ENCODE measurements at regions not wholly inside any gene's neighbourhood (a gene's known extent, or its start where the extent isn't known, plus 50 kb on each side); places are given as distances from the start of the nearest gene placed in this dataset.

DNA sequence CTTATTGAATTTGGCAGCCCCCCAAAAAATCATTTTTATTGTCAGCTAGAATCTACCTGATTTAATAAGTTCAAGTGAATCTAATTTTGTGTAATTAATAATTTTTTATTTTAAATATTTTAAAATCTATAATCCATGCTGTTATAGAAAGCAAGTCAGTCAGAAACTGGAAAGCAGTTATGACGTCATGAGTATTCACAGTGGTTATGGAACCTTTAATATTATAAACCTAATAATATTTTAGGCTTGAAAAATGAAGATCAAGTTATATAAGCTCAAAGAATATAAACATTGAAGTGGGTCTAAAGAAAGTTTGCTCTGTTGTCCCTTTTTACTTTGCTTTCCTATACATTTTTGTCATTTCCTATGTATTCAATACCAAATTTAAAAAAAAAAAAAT lies 1075.1 kb upstream of the EPHA7 start:
- no peak for DNase-seq (ENCODE audit: low read depth)
- H3K4me2 ChIP-seq (ENCODE audit: low read length): no peak overlapping the region
- H3K27me3 Mint-ChIP-seq (ENCODE audit: low read depth, unreplicated experiment): no peaks in the 10 kb centered on the region
- H3K79me2 ChIP-seq (ENCODE audit: insufficient read depth, low read length): no peaks in the 10 kb centered on the region
- no peak overlapping the region for H3K9ac ChIP-seq (ENCODE audit: low read length)
- no peak for TF ChIP-seq EZH2 (IDR thresholded peaks at IDR 0.05; ENCODE audit: insufficient read depth, low read length)
- TF ChIP-seq, protein P1, sequence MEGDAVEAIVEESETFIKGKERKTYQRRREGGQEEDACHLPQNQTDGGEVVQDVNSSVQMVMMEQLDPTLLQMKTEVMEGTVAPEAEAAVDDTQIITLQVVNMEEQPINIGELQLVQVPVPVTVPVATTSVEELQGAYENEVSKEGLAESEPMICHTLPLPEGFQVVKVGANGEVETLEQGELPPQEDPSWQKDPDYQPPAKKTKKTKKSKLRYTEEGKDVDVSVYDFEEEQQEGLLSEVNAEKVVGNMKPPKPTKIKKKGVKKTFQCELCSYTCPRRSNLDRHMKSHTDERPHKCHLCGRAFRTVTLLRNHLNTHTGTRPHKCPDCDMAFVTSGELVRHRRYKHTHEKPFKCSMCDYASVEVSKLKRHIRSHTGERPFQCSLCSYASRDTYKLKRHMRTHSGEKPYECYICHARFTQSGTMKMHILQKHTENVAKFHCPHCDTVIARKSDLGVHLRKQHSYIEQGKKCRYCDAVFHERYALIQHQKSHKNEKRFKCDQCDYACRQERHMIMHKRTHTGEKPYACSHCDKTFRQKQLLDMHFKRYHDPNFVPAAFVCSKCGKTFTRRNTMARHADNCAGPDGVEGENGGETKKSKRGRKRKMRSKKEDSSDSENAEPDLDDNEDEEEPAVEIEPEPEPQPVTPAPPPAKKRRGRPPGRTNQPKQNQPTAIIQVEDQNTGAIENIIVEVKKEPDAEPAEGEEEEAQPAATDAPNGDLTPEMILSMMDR (IDR thresholded peaks at IDR 0.05; ENCODE audit: insufficient read depth, low read depth, low read length): no peak
- no peak overlapping the region for H3K27ac Mint-ChIP-seq (ENCODE audit: unreplicated experiment)
- no peak for FAIRE-seq
- H4K20me1 ChIP-seq (ENCODE audit: insufficient read depth, low read length): no peaks in the 10 kb centered on the region
- no peak overlapping the region for H2AFZ ChIP-seq (ENCODE audit: low read depth, low read length)
- no peaks in the 10 kb centered on the region for H3K4me1 ChIP-seq (ENCODE audit: insufficient read depth, low read length)
- no peaks in the 10 kb centered on the region for H3K36me3 ChIP-seq (ENCODE audit: insufficient read depth, low read length)
- H3K9me3 ChIP-seq (ENCODE audit: insufficient read depth, low read depth, low read length): no peaks in the 10 kb centered on the region
- H3K9me3 Mint-ChIP-seq (ENCODE audit: unreplicated experiment): no peaks in the 10 kb centered on the region
- H3K4me1 Mint-ChIP-seq (ENCODE audit: low read depth, unreplicated experiment): no peaks in the 10 kb centered on the region
- no peak overlapping the region for H3K27ac ChIP-seq (ENCODE audit: low read depth, low read length)
- no peaks in the 10 kb centered on the region for H3K36me3 Mint-ChIP-seq (ENCODE audit: low read depth, unreplicated experiment)
- H3K4me3 ChIP-seq (ENCODE audit: insufficient read depth, low read depth, low read length): no peak overlapping the region
- H3K27me3 ChIP-seq (ENCODE audit: insufficient read depth, low read length): no peaks in the 10 kb centered on the region
- H3K4me3 Mint-ChIP-seq (ENCODE audit: unreplicated experiment): no peak overlapping the region

GRCh38 chr6:94487371-94487770 lies 1068.0 kb upstream of the EPHA7 start:
- Histone ChIP-seq H3K4me3 (ENCODE audit: insufficient read depth, low read depth, low read length) (no peak overlapping the region), H3K9ac (ENCODE audit: low read length) (no peak overlapping the region), H3K4me1 (ENCODE audit: insufficient read depth, low read length) (no peaks in the 10 kb centered on the region), H3K4me2 (ENCODE audit: low read length) (no peak overlapping the region), H3K27ac (ENCODE audit: low read depth, low read length) (no peak overlapping the region), H4K20me1 (ENCODE audit: insufficient read depth, low read length) (no peaks in the 10 kb centered on the region), H3K27me3 (ENCODE audit: insufficient read depth, low read length) (no peaks in the 10 kb centered on the region), H3K36me3 (ENCODE audit: insufficient read depth, low read length) (no peaks in the 10 kb centered on the region), H3K79me2 (ENCODE audit: insufficient read depth, low read length) (no peaks in the 10 kb centered on the region), H3K9me3 (ENCODE audit: insufficient read depth, low read depth, low read length) (no peaks in the 10 kb centered on the region), H2AFZ (ENCODE audit: low read depth, low read length) (no peak overlapping the region)
- H3K4me1 Mint-ChIP-seq (ENCODE audit: low read depth, unreplicated experiment): no peaks in the 10 kb centered on the region
- H3K27ac Mint-ChIP-seq (ENCODE audit: unreplicated experiment): no peak overlapping the region
- no peaks in the 10 kb centered on the region for H3K36me3 Mint-ChIP-seq (ENCODE audit: low read depth, unreplicated experiment)
- DNase-seq (ENCODE audit: low read depth) (no peak), FAIRE-seq (no peak)
- H3K4me3 Mint-ChIP-seq (ENCODE audit: unreplicated experiment): no peak overlapping the region
- H3K27me3 Mint-ChIP-seq (ENCODE audit: low read depth, unreplicated experiment): no peaks in the 10 kb centered on the region
- no peaks in the 10 kb centered on the region for H3K9me3 Mint-ChIP-seq (ENCODE audit: unreplicated experiment)
- TF ChIP-seq, protein P1 (IDR thresholded peaks at IDR 0.05; ENCODE audit: insufficient read depth, low read depth, low read length): no peak
- no peak for TF ChIP-seq EZH2 (IDR thresholded peaks at IDR 0.05; ENCODE audit: insufficient read depth, low read length)

DNA sequence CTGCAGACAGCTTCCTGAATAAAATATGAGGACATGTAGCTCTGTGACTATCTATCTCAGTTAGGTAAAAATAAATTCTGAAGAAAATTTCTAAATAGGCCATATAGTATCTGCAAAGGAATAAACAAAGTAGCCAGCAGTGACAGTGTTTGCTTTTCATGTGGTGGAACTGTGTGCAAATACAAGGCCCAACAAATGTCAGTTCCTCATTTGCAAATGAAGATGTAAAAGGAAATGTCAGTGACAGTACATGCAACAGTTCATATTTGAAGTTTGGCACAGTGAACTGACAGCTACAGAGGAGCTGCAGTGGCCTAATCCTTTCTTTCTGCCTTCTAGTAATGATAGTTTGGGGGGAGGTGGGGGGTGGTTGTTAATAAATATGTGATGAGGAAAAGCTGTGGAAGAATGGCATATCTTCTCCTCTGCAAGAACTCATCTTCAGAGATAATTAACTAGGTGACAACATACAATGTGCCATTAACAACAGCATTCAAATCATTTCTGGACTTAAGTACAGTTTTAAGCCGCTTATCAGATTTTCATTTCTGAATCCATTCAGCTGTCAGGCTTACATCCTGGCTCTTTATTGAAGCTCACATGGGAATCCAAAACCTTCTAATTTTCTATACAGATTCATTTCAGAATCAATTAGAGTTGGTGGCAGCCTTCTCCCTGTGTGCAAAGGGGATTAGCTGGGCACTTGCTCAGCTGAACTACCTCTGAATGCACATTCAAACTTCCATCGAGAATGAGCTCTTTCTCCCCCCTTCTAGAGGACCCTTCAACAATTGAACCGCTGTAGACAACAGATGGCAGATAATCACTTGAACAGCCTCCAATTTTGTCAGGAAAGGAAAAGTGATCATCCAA lies 1059.0 kb upstream of the EPHA7 start:
- no peaks in the 10 kb centered on the region for H3K27me3 ChIP-seq (ENCODE audit: insufficient read depth, low read length)
- DNase-seq (ENCODE audit: low read depth) (no peak), FAIRE-seq (no peak)
- Mint-ChIP-seq H3K9me3 (ENCODE audit: unreplicated experiment) (peaks cover 2% of the 10 kb centered on the region), H3K4me3 (ENCODE audit: unreplicated experiment) (no peak overlapping the region), H3K36me3 (ENCODE audit: low read depth, unreplicated experiment) (no peaks in the 10 kb centered on the region), H3K27me3 (ENCODE audit: low read depth, unreplicated experiment) (no peaks in the 10 kb centered on the region), H3K27ac (ENCODE audit: unreplicated experiment) (no peak overlapping the region), H3K4me1 (ENCODE audit: low read depth, unreplicated experiment) (no peaks in the 10 kb centered on the region)
- H2AFZ ChIP-seq (ENCODE audit: low read depth, low read length): no peak overlapping the region
- no peak overlapping the region for H3K4me2 ChIP-seq (ENCODE audit: low read length)
- H3K9ac ChIP-seq (ENCODE audit: low read length): no peak overlapping the region
- no peak overlapping the region for H3K27ac ChIP-seq (ENCODE audit: low read depth, low read length)
- no peaks in the 10 kb centered on the region for H3K36me3 ChIP-seq (ENCODE audit: insufficient read depth, low read length)
- no peaks in the 10 kb centered on the region for H4K20me1 ChIP-seq (ENCODE audit: insufficient read depth, low read length)
- TF ChIP-seq EZH2 (IDR thresholded peaks at IDR 0.05; ENCODE audit: insufficient read depth, low read length): no peak
- TF ChIP-seq, protein P1 (IDR thresholded peaks at IDR 0.05; ENCODE audit: insufficient read depth, low read depth, low read length): no peak
- no peak overlapping the region for H3K4me3 ChIP-seq (ENCODE audit: insufficient read depth, low read depth, low read length)
- no peaks in the 10 kb centered on the region for H3K9me3 ChIP-seq (ENCODE audit: insufficient read depth, low read depth, low read length)
- H3K4me1 ChIP-seq (ENCODE audit: insufficient read depth, low read length): no peaks in the 10 kb centered on the region
- H3K79me2 ChIP-seq (ENCODE audit: insufficient read depth, low read length): no peaks in the 10 kb centered on the region

Measured in astrocyte (in vitro differentiated cells and primary cell).